ENCODE measurements at regions not wholly inside any gene's neighbourhood (a gene's known extent, or its start where the extent isn't known, plus 50 kb on each side); places are given as distances from the start of the nearest gene placed in this dataset.
"Not testable (repeated sequence)": the region's sequence is repeated elsewhere in the genome, so short reads cannot be mapped to it uniquely, and the experiment has no call there.

DNA sequence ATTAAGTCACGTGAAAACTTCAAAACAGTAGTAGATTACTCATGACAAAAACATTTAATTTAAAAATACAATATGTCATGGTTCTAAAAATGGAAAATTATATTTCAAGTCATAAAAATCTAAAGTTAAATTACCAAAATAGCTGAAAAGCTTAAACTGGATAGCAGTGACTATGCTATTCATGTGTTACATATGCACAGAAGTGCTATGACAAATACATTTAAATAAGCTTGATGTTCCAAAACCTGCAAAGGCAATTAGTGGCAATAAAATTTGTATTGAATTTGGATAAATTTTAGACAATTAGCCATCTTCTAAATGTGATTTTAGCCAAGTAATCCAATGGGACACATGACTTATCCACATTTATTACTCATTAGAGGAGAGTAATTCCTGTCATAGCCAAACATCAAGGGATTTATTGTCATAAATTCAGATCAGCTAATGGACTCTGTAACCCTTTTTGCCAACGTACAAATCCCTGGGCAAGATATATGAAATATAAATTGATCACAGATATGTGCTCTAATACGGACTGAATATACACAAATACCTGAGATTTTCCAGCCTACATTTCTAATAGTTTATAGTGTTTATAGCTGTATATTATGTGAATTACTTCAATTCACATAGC lies 419.4 kb downstream of the ISL1 start:
- DNase-seq (ENCODE audit: extremely low read depth in 1 of 11, low read depth in 9 of 11, low spot score in 4 of 11), result no peak

DNA sequence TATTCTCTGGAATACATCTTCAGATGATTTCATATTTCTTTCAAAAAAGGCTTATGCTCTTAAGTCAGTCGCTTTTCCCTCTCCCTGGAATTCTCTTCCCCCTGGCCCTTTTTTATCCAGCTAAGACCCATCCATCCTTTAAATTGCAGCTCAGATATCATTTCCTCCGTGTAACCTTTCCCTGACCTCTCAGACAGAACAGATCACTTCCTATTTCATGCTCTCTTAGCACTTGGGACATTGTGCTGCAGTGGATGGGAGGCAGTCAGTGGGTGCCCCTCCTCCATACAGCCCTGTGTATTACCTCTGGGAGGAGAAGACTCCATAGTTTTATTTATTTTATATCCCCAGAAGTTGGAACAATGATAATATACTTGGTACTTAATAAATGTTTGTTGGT lies 423.4 kb downstream of the ISL1 start:
- peak in 1 of 11 donors; percentile 7 for DNase-seq (ENCODE audit: extremely low read depth in 1 of 11, low read depth in 9 of 11, low spot score in 4 of 11)

DNA sequence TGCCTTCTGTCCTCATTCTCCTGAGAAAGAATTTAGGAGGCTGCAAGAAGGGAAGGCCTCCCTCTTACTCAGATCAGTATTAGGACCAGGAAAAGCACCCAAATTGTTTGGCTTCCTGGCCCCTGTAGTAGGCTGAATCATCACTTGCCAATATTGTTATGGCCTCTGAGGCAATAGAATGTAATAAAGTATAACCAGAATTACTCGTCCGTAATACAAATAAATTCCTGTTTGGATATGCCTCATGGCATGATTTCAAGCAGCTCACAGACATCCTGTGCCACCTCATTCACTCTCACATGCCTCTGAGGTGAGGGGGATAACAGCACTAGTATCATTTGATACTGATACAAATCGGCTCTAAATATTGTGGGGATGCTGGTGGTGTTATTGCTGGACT lies 427.3 kb downstream of the ISL1 start:
- no peak for DNase-seq (ENCODE audit: extremely low read depth in 1 of 11, low read depth in 9 of 11, low spot score in 4 of 11)

DNA sequence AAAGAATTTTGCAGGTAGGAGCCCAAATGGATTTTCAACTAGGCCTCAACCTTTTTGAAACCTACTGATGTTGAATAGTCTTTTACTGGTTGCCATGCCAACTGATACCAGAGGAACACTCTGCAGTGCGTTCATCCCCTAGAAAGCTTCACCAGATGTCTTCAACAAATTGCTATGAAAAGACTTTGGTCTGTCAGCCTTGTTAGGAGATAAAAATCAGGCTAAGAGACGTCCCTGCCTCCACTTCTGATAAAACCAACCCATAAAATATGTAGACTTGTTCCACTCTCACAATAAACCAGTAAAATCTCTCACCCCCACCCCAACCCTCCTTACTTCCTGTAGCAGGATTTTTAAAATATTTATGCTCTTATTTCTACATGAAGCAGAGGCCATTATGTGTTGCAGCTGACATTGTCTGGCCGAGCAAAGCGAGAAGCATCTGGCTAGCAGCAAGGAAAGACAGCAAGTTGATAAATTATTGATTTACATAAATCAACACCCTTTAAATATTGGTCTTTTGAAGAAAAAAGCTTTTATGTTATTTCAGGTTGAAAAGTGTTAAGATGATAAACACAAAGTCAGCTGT lies 428.7 kb downstream of the ISL1 start:
- DNase-seq (ENCODE audit: extremely low read depth in 1 of 11, low read depth in 9 of 11, low spot score in 4 of 11), result no peak

DNA sequence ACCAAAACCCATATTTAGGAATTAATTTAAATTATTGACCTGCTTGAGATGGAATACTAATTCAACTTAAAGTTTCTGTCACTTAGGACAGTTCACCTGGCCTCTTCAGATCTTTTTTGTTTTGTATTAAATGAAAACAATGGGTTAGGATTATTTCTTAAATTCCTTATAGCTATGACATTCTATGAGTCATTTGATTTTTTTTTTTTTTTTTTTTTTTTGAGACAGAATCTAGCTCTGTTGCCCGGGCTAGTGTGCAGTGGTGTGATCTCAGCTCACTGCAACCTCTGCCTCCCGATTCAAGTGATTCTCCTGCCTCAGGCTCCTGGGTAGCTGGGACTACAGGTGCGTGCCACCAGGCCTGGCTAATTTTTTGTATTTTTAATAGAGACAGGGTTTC lies 431.6 kb downstream of the ISL1 start:
- not testable (repeated sequence) for DNase-seq (ENCODE audit: extremely low read depth in 1 of 11, low read depth in 9 of 11, low spot score in 4 of 11)

DNA sequence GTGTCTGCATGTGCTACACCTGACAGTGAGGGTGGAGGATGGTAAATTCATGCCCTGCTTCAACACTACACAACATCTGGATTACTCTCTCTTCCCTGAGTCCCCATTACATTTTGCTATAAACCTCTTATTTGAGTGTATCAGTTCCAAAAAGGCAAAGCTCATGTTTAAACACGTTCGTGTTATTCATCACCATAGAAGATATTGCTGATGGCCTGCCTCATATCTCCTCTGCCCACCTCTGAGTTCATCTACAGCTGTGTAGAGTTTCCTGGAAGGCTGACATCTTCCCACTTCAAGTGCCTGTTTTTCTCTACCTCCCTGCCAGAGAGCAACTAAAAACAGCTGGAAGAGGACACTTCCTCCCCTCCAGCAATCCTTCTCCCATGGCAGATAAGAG lies 433.2 kb downstream of the ISL1 start:
- DNase-seq (ENCODE audit: extremely low read depth in 1 of 11, low read depth in 9 of 11, low spot score in 4 of 11), result no peak

DNA sequence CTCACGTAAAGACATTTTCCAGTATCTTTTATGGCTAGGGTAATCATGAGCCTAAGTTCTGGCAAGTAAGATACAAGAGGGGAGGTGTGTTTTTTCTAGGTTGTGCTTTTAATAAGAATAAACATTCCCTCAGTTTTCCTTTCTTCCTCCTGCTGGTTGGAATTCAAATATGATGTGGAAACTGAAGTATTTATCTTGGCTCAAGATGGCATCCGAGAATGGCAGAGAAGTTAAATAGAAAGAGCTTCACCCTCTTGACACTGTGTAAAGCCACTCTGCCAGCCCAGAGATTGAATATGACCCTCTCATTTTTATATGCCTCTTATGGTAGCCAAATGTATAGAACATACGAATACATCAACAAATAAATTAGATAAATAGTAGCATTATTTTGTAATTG lies 438.4 kb downstream of the ISL1 start:
- DNase-seq (ENCODE audit: extremely low read depth in 1 of 11, low read depth in 9 of 11, low spot score in 4 of 11), result no peak

DNA sequence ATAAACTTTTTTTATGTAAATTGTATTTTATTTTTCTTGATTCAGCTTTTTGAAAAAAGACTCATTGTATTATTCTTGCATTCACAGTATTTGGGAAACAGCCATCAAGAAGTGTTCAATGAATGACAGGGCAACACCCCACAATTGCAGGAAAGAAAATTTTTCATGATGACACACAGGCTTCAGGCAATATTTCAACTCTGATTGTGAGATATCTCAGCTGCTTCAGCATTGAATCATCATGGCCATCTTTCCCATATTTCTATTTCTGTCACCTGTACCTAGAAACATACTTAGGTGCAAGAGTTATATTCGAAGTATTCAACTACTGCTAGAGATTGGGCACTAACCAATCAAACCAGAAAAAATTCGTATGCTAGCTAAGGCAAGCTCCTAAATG lies 446.0 kb downstream of the ISL1 start:
- DNase-seq (ENCODE audit: extremely low read depth in 1 of 11, low read depth in 9 of 11, low spot score in 4 of 11), result no peak

DNA sequence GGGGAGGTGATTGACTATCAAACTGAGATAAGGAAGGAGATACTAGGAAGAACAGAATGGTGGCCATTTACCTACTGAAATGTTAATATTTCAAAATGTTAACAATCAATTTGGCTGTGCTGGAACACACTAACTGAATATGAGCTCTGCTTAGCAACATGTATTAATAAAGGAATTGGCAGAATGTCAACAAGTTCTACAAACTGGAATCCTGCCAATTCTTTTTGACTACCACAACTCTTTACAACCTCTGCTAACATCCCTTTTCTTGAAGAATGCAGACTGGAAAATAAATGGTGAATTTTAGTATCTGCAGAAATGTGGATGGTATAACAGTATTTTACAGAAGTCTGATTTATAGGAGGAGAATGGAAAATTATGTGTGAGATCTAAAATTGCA lies 446.4 kb downstream of the ISL1 start:
- no peak for DNase-seq (ENCODE audit: extremely low read depth in 1 of 11, low read depth in 9 of 11, low spot score in 4 of 11)

DNA sequence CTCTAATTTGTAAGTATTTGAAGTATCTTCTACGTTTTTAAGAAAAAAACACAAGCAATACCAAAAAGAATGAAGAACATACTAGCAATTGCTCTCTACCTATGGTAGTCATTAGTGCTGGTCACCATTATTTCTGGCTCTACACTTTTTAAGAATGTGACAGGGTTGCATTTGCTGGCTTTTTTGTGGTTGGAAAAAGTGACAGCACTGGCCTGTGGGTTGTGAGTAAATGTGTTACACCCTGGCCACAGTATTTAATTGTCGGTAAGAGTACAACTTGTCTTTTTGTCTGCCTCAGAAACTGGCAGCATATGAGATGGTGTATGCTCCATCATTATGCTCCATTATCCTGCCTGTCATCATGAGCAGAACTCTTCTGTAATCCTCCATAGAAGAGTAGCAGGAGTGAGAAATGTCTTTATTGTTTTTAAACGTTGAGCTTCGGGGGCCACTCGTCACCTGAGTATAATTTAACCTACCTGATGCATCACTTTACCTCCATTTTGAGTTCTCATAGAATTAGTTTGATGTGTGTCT lies 449.8 kb downstream of the ISL1 start:
- no peak for DNase-seq (ENCODE audit: extremely low read depth in 1 of 11, low read depth in 9 of 11, low spot score in 4 of 11)

DNA sequence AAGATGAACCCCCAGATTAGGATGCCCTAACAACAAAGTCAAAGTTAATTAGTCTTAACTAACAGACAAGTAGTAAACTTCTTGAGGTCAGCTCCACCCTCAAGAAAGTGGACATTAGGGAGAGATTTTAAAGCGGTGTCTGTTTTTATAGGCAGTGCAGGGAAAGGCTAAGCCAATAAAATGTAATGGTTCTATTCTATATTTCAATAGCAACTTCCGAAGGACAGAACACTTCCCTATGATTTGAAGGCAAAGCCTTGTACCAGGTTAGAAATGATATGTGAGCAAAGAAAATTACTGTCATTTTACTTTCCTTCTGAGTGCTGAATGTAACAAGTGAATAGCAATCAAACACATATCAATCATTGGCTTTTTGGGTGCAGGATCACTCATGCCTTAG lies 455.2 kb downstream of the ISL1 start:
- DNase-seq (ENCODE audit: extremely low read depth in 1 of 11, low read depth in 9 of 11, low spot score in 4 of 11), result no peak

DNA sequence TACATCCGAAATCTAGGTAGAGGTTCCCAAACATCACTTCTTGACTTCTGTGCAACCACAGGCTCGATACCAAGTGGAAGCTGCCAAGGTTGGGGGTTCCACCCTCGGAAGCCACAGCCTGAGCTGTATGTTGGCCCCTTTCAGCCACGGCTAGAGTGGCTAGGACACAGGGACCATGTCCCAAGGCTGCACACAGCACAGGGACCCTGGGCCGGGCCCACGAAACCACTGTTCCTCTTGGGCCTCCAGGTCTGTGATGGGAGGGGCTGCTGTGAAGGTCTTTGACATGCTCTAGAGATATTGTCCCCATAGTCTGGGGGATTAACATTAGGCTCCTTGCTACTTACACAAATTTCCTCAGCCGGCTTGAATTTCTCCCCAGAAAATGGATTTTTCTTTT lies 460.6 kb downstream of the ISL1 start:
- no peak for DNase-seq (ENCODE audit: extremely low read depth in 1 of 11, low read depth in 9 of 11, low spot score in 4 of 11)

DNA sequence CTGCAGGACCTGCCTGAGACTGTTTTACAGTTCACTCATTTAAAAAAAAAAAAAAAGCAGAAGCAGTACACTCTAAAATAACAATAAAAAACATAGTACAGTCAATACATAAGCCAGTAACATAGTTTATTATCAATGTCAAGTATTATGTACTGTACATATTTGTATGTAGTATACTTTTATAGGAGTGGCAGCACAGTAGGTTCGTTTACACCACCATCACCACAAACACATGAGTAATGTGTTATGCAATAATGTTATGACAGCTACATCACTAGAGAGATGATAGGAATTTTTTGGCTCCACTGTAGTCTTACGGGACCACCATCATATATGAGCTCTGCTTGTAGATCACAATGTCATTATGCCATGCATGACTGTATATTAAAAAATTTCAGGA lies 462.8 kb downstream of the ISL1 start:
- DNase-seq (ENCODE audit: extremely low read depth in 1 of 11, low read depth in 9 of 11, low spot score in 4 of 11), result no peak

DNA sequence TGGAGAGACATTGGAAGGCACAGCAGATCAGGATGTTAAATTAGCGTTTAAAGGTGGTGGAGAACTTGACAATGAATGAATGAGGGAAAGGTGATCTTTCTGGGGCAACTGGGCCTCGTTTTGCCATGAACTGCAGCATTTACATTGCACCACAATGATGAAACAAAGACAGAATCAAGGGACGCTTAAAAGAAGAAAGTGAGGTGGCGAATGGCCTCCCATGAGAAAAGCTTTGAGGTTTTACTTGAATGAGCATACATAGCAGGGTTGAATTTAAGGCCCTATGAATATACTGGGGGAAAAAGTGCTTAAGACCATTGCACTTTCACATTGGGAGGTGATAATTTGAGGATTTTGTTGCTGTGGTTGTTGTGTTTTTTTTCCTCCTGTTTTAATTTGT lies 476.4 kb downstream of the ISL1 start:
- no peak for DNase-seq (ENCODE audit: extremely low read depth in 1 of 11, low read depth in 9 of 11, low spot score in 4 of 11)

DNA sequence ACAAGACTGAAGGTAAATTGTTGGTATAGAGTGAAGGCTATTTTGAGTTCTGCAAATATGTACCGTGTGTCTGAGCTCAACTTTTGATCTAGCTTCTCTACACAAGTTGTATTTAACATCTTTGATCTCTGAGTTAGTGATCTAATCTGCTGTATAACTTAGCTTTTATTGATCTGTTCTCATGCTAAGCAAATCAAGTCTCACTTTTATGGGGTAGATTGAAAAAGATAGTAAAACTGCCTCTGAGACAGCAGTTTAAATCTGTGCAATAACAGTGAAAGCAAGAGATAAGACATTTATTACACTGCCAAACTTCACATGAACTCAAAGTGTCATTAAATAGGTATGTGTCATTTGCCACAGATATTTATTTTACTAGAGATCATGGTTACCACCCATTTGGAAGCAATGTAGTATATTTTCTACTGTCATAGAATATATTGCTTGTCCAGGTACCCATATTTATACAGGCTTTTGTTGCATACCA lies 477.3 kb downstream of the ISL1 start:
- no peak for DNase-seq (ENCODE audit: extremely low read depth in 1 of 11, low read depth in 9 of 11, low spot score in 4 of 11)

DNA sequence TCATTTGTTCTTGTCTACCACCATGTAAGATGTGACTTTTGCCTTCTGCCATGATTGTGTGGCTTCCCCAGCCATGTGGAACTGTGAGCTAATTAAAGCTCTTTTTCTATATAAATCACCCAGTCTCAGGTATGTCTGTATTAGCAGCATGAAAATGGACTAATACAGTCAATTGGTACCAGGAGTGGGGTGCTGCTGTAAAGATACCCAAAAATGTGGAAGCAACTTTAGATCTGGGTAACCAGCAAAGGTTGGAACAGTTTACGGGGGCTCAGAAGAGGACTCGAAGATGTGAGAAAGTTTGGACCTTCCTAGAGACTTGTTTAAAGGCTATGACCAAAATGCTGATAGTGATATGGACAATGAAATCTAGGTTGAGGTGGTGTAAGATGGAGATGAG lies 488.9 kb downstream of the ISL1 start:
- DNase-seq (ENCODE audit: extremely low read depth in 1 of 11, low read depth in 9 of 11, low spot score in 4 of 11), result no peak

DNA sequence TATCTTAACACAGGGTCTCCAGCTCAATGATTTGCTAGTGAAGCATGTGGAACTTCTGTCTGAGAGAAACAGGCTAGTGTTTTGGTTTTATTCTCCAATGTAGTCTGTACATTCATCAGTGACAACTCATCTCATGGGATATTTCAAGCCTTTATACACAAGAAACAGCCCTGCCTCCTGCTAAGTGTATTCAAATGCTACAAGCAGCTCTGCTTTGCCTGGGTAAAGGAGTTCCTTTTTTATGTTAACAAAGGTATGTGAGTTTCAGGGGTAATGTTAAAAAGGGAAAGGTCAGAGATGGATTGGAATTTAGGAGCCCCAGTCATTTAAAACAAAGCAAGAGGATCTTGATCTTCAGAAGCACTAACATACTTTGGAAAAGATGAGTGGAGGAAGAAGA lies 498.7 kb downstream of the ISL1 start:
- DNase-seq (ENCODE audit: extremely low read depth in 1 of 11, low read depth in 9 of 11, low spot score in 4 of 11), result no peak

DNA sequence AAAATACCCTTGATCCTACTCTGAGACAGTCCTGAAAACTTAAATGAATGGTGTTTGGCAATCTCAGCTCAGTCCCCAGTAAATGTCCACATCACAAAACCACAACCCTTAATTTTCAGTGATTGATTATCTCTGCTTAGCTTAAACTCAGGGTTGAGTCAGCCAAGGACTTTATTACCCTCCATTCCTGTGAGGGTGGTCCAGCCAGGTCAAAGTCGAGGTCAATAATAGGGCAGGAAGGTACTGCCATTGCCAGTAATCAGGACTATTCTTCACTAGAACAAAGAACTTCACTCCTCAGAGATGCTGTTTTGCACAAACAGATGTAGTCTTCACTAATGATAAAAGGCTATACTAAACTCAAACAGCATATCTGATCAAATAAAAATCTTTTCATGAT lies 499.4 kb downstream of the ISL1 start:
- no peak for DNase-seq (ENCODE audit: extremely low read depth in 1 of 11, low read depth in 9 of 11, low spot score in 4 of 11)

DNA sequence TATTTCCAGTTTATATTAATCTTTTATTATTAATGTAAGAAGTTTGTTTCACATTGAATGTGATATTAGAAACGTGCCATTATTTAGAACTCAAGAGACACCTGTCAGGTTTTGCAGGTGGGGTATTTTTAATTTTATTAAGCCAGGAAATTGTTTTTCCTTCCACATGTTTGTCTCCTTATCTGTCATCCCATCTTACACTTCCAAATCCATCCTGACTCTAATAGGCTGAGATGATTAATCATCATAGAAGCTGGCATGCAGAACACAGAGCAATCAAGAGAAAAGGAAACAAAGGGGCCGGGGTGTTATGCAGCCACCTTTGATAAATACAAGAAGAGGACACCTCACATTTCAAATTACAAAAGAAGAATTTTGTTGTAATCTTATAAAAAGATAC lies 506.5 kb downstream of the ISL1 start:
- DNase-seq (ENCODE audit: extremely low read depth in 1 of 11, low read depth in 9 of 11, low spot score in 4 of 11), result no peak

DNA sequence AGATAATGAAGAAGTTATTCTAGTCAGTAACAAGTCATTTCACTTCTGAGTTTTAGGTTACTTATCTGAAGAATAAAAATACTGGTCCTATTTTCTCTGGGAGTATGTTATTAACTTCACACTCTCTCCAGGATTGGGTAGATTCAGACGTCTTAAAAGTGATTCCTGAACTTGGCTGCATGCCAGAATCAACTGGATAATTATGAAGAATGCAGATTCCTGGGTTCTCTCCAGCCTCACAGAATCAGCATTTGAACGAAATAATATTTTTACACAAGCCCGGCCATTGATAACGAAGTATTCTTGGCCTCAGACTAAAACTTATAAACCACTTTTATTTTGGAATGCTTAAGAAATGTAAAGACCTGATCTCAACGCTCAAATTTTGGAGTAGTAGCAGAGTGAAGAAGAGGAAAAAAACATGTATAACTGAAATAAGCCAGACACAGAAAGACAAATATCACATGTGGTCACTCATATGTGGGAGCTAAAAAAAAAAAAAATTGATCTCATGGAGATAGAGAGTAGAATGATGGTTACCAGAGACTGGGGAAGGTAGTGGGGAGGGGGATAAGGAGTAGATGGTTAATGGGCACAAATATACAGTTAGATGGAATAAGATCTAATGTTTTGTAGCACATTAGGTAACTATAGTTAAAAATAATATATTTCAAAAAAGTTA lies 507.3 kb downstream of the ISL1 start:
- no peak for DNase-seq (ENCODE audit: extremely low read depth in 1 of 11, low read depth in 9 of 11, low spot score in 4 of 11)

DNA sequence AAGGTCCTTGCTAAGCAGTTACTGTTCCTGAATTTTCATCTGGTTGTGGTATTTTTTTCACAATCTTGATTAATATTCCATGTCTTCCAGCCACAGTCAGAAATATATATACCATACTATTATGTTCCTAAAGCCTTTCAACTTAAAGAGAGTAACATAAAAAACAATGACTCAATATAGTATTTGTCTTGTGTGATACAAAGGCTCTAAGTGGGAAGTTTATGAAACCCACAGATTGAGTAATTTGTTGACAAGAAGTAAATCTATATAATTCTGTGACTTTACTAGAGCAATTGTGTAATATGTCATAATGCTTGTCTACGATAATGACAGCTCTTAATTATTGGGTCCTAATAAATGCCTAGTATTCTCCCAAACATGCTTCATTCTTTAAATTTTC lies 509.4 kb downstream of the ISL1 start:
- no peak for DNase-seq (ENCODE audit: extremely low read depth in 1 of 11, low read depth in 9 of 11, low spot score in 4 of 11)

Data from renal cortex interstitium (tissue), 11 donors.